HG02759 (cell line): ENCODE measurements at regions not wholly inside any gene's neighbourhood (a gene's known extent, or its start where the extent isn't known, plus 50 kb on each side); places are given as distances from the start of the nearest gene placed in this dataset.

Source experiments
- ATAC-seq: cut with Tn5 transposase; IDR thresholded peaks from one replicate; pipeline ENCODE4 v1.9.1; 2021; ENCODE audit warnings: mild to moderate bottlenecking, moderate library complexity; ENCODE audit not compliant: unreplicated experiment

DNA sequence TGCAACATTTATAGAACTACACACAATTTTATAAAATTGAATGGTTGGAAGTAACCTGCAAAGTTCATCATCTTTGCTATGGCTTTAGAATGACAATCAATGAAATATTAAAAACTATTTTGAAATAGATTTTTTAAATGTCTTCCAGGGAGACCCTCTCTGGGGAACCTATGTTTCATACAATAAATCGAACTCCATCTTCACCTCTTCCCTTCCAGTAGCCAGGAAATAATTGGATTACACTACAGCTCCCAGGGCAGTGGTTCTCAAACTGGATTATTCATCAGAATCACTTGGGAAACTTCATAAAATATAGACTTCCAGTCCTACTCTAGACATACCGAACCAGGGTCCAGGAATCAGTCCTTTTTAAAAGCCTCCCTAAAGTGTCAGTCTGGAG lies 328.4 kb downstream of the DUSP6 start:
- no peak for ATAC-seq

DNA sequence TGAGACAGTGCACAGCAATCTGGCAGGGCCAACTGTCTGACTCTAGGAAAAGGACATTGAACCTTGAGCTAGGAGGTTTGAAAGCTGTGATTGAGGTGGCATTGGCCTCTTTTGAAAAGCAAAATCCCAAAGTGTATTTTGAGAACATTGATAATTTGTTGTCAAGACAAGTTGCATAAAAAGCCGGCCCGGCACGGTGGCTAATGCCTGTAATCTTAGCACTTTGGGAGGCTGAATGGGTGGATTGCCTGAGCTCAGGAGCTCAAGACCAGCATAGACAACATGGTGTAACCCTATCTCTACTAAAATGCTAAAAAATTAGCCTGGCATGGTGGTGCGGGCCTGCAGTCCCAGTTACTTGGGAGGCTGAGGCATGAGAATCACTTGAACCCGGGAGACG lies 331.6 kb downstream of the DUSP6 start:
- no peak for ATAC-seq

DNA sequence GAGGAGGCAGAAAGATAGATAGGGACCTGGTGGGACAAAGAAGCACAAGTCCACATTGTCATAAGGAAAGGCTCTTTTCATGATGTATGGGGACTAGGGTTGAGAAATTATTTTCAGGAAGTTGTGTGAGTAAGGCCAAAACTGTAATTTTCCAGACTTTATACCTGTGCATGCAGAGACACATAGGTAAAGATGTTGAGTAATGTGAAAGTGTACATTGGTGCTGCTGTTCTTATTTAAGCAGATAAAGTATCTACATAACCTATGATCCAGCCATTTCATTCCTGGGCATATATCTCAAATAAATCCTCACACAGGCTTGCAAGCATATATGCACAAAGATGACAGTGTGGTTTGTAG lies 332.2 kb downstream of the DUSP6 start:
- no peak for ATAC-seq

DNA sequence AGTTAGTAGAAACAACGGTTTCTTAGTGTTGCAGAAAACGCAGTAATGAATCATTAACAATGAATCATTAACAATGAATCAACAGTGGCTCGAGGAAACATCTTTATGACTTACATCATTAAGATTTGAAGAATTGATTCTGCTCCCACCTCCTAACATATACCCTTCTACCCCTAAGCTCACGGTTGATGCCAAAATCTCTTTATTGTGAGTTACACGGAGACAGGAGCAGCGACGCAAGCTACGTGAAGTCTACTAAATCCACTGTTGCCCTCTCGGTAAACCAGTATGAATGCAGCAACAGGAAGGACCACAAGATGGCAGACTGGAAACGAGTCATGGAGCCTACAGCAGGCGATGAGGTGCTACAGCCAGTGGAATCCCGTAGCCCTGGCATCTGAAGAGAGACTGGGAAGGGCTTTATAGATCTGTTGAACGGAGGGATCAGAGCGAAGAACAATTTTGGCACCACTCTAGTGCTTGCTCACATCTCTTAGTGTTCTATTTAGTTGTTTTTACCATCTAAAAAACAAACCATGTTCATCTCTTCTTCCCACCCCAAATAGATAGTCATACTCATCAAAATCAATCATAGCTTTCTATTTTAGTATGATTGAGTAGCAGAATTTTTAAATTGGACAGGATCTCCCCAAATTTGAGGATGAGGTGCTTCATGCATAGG lies 332.7 kb downstream of the DUSP6 start:
- ATAC-seq = peak; percentile 99

DNA sequence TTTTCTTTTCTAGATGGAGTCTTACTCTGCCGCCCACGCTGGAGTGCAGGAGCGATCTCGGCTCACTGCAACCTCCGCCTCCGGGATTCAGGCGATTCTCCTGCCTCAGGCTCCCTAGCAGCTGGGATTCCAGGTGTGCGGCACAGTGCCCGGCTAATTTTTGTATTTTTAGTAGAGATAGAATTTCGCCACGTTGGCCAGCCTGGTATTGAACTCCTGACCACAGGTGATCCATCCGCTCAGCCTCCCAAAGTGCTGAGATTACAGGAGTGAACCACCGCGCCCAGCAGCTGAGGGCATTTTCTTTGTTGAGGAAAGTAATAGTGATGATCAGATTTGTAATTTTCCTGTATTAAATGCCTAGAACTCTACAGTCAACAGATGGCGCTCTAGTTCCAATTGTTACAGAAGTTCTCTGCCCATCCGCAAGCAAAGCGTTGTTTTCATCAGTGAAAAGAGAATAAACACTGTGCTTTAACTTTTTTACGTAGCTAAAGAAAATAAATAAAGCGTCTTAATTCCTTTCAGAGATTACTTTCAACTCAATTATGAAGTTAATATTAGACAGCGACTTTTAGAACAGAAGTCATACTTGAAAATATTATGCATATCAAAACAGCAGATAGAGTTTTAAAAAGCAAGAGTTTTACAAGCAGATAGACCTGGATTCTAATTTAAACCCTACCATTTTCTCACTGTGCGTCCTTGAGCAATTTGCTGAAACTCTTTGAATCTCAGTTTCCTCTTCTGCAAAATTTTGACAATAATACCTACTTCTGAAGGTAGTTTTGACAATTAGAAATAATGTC lies 335.1 kb downstream of the DUSP6 start:
- ATAC-seq = no peak

DNA sequence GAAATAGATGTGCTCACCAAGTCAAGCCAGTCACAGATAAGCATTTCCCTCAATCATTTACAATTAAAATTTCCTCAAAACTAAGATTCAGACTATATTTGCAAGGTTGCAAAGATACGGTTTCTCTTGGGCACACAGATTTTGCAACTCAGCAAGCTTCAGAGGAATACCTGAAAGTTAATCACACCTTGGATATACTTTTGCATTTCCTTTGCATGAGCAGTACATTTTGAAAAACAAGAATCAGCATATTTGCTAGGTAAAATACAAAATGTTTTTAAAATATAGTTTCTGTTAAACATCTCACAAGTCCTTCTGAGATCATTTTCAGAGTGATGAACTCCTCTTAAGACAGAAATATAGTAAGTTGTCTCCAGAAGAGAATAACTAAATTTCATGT lies 336.9 kb downstream of the DUSP6 start:
- ATAC-seq = no peak

DNA sequence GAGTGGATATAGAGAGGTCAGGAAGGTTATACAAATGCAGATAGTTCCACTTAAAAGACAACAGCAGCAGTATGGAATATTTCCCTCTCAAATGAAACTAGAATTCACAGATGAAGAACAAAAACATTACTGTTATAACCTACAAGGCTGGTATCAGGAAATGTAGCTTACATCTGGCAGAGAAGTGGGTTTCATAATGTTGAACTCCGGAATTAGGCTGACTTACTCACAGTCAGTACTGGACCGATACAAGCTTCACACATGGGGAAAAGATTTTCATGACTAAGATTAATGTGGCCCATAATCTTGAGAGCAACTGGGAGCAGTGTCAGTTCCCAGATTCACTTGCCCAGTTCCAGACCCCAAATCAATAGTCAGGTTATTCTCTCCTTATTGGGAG lies 353.9 kb downstream of the DUSP6 start:
- ATAC-seq = no peak

DNA sequence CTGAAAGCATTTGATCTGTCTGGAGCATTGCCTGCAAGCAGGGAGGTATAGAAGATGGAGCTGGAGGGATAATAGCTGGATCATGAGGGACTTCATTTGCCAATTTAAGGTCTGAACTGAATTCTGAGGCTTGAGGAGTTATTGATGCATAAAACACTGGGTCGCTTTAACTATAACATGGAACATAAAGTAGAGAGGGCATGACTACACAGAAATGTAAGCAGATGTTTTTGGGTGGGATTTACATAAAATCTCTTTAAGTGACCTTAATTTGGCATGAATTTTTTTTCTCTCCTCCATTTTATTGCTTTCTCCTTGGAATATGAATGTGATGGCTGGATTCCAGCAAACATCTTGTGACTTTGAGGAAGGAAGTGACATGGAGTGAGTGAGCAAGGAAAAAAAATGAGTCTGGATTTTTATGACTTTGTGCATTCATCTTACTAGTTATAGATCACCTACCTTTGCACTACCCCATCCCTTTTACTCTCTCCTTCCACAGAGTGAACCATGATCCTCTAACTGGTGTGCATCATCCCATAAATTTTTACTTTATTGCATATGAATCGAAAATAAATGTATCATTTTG lies 356.0 kb downstream of the DUSP6 start:
- no peak for ATAC-seq

DNA sequence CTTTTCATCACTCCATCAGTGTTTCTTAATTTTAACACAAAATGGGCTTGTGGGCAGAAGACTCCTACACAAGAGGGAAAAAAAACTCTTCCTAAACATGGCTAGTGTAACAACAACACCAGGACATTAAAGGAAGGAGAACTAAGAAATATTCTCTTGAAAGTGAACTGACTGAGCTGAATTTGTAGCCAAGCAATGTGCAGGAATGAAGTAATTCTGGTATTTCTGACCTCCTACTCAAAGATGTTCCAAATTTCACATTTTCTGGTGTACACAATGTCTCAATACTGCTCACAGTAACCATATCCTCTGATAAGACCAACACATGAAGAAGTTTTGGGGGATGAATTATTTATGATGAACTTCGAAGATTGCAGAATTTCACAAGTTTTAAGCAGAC lies 357.3 kb downstream of the DUSP6 start:
- no peak for ATAC-seq

DNA sequence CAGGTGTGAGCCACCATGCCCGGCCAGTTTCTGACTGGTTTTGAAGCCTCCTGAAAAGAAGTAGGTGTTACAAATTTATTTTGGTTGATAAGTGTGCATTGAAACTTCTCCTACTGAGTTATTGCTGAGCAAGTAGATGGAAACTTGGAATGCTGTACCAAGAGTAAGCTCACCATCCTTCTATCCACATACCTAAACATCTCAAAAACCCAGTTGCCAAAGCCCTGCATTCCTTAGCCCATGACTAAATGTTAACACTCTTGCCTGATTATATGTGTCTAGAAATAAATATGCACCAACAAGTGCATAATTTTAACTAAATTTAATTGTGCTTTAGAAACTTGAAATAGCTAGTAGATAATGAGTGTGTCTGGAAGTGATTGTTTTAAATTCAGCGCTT lies 357.8 kb downstream of the DUSP6 start:
- no peak for ATAC-seq

DNA sequence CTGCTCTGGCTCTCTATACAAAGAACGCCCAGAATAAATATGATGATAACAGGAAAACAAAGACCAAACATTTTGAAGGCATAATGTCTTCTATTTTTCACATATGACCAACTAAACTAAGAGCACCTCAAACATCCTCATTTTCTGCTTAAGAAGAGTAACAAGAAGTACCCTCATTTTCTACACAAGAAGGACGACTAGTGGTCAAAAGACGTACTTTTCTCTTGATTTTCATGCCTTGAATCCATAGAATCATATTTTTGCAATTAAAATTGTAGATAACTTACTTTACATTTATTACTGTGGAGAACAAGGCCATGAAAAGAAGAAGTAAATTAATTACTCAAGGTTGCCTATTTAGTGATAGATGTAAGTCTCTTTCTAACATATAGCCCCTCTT lies 358.6 kb downstream of the DUSP6 start:
- no peak for ATAC-seq

DNA sequence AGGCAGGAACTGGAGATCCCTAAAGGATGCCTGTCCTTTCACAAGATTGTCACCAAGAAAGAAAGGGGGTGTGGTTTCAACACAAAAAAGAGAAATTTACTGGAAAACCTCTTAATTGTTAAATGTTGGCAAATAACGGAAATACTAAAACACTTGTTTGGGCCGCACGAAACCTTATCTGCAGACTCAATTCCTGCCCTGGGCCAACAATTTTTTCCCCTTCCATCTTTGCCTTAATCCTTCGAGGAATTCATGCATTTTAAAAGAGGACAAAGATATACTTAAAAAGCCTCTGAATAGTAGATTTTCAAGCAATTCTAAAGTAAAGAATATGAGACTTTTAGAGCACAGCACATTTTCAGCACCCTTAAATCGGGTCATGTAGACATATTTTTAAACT lies 366.2 kb downstream of the DUSP6 start:
- ATAC-seq = no peak

DNA sequence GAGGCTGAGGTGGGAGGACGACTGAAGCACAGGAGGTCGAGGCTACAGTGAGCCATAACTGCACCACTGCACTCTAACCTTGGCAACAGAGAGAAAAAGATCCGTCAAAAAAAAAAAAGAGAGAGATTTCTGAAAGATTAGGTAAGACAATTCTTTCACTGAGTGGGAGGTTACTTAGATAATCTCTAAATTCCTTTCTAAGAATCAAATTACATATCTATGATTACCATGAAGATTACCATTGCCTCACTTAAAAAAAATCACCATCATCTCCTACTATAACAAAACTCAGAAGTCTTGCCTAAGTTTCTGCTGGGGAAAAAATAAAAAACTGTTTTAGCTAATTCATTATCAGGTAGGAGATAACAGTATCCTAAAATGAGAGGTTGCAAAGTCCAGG lies 366.7 kb downstream of the DUSP6 start:
- no peak for ATAC-seq

DNA sequence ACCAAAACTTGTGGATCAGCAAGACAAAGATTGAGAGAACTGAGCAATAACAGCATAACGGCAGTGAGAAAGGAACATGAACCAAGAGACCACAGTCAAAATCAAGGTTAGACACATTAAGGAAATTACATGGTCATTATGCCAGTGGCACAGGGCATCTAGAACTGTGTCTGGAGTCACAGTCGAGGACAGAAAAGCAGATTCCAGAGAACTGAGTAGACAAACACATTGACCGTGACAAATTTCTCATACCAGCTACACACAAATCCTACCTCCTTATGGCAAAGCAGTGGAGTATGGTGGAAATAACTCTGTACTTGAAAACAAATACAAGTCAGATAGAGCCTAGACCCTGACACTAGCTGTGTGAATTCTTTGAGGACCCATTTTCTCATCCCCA lies 367.3 kb downstream of the DUSP6 start:
- no peak for ATAC-seq

DNA sequence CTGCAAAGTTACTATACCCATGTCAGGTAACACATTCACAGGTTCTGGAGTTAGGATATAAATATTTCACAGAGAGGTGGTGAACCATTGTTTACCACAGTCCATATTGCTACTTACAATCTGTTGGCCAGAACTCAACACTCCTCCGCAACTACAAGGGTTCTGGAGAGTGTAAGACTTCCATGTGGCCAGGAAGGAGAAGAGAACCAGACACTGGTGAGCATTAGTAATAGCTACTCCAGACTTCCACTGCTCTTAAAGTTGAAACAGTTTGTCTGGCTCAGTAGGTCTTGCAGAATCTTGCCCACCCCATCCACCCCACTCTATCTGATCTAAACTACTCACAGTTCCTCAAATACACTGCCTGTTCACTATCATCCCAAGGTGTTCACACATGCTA lies 369.6 kb downstream of the DUSP6 start:
- no peak for ATAC-seq

DNA sequence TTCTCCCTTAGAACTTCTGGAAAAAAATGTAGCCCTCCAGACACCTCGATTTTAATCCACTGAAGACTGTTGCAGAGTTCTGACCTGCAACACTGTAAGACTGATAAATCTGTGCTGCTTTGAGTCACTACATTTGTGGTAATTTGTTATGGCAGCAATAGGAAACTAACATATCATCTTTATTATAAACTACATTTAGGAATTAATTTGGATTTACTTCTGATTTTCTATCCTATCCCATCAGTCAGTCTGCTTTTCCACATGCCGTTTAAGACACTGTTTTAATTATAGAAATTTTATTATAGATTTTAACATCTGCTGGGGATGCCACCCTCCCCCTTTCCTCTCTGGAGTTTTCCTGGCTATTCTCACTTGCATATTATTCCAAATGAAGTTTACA lies 375.2 kb downstream of the DUSP6 start:
- ATAC-seq = no peak

DNA sequence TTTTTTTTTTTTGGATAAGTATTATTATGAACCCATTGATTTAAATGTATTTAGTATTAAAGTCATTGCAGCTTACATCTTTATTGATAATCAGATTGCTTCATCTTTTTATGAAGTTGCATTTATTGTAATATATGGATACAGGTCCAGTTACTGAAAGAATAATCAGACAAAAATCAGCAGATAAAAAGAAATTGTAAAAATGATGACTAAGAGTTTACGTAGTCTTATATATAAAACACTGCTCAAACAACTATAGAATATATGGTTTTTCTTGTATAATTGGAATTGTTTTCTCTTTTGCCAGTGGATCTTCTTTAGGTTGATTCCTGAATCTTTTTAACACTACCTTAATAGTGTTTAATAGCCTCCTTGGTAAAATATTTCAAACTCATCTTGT lies 378.3 kb downstream of the DUSP6 start:
- no peak for ATAC-seq

DNA sequence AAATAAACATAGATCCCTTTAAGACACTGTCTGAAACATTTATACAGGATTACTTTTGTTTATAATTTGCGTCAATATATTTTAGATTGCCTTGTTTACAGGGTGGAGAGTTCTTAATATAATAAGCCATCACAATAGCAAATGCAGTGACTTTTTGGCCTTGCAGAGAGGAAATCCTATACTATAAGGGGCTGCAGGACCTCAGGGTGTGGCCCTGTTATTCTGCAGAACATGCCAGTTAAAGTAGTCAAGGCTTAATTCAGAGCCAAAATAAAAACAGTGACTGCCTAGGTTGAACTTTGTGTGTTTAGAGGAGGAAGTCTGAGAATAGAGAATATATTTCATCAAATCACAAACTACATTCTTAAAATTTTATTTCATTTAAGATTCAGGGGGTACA lies 381.6 kb downstream of the DUSP6 start:
- no peak for ATAC-seq

DNA sequence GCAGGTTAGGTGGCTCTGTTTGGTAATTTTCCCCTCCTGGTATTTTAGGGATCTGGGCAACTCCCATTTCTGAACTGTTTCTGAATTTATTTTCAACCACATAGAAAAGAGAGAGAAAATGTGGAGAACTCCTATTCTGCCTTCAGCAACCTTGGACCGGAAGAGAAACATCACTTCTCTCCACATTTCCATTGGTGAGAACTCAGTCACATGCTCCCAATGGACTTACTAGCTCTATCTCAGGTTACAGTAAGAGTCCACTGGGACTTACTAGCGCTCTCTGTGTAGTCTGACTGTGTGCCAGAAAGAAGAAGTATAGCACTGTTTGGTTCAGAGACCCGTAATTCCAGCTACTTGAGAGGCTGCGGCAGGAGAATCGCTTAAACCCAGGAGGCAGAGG lies 383.2 kb downstream of the DUSP6 start:
- ATAC-seq = no peak

DNA sequence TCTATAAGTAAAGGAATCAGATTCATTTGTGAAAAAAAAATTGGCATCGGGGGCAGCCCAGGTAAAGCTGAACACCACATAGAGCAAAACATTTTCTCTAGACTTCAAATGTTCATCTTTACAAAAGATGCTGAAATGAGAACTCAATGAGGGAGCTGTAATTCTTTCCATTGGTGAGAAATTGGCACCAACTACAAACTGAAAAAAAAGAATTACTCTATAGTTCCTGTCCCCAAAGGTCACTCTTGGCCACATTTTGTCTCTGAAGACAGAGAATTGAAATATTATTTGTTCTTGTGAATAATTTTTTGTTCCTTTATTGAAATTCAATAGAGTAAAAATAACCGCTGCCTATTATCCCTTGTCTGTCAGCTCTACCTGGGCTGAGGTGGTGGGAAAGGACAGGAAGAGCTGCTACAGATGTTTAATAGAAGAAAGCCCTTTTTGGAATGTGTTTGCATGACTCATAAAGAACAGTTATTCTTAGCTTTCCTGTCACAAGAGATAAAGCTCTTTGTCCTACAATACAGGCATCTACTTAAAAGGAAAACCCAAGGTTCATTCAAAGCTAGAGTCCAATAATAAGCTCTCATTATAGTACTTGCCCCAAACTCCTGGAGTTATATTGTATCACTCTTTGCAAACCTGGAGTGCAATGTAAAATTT lies 380.1 kb upstream of the KITLG start:
- ATAC-seq = no peak

DNA sequence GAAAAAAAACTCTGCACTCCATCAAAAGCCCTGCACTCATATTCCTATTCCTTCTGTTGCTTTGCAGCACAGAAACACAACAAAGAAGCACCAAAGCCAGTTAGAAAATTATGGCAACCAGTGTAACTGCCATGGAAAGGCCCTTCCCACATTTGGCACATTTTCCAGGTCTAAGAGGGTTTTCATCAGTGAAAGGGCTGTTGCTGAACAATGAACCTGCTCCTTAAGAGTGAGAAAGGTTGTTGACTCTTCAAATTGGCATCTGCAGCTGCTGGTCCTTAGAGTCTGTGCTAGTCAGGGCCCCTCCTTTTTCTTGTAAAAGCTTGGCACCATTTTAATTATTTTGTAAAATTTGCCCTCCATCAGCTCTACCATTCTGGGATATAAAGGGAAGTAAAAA lies 378.7 kb upstream of the KITLG start:
- ATAC-seq = no peak

DNA sequence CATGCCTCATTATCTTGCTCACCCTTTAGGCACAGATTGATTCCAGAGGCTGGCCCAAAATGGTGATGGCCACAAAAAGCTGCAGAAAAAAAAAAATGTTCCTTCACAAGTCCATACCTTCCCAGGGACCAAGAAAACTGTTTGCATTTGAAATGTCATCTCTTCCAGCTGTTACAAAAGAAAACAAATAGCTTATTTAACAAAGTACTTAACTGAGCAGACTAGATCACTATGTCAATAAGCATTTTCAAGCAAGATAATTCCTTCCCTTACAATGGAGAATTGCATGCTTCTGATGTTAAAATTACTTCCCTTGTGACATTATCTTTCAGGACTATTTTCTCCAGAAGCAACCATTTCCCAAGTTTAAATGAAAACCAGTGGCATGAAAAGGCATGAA lies 377.9 kb upstream of the KITLG start:
- ATAC-seq = no peak
